K562 (cell line): ENCODE measurements at regions not wholly inside any gene's neighbourhood (a gene's known extent, or its start where the extent isn't known, plus 50 kb on each side); places are given as distances from the start of the nearest gene placed in this dataset.

Experiments used
- CAMTA2 ChIP-seq: fragments of 250-450 bp; sonication (Bioruptor Pico); conservative IDR thresholded peaks from 2 replicates; pipeline ENCODE4 v1.5.1; 2022
- CTCF ChIP-seq, 3 experiments: IDR thresholded peaks in 2 of 3; conservative IDR thresholded peaks in 1 of 3; 2 replicates each; pipeline ENCODE4 v1.5.1; 2011 to 2012; ENCODE audit warnings: low read length in 3 of 3, mild to moderate bottlenecking in 3 of 3, control low read depth in 2 of 3, improper control_type of control experiment in 1 of 3, inconsistent platforms in 1 of 3, low read depth in 1 of 3, mixed read lengths in 1 of 3, moderate library complexity in 1 of 3; ENCODE audit not compliant: insufficient read depth in 2 of 3
- HDAC6 ChIP-seq: IDR thresholded peaks from 2 replicates; pipeline ENCODE4 v1.6.1; 2012; ENCODE audit warnings: low read depth, mild to moderate bottlenecking, control low read depth, inconsistent platforms, low read length, moderate library complexity
- REST ChIP-seq, 2 experiments: fragments of 450-650 bp; formaldehyde crosslinking in 1 of 2; IDR thresholded peaks; 2 replicates each; pipeline versions ENCODE4 v1.4.0 to v1.6.1; 2014 to 2020; ENCODE audit warnings: mild to moderate bottlenecking in 2 of 2, borderline replicate concordance in 1 of 2, low read depth in 1 of 2
- SAFB2 ChIP-seq: fragments of 200-400 bp; formaldehyde crosslinking; IDR thresholded peaks from 2 replicates; pipeline ENCODE4 v1.6.1; 2018; ENCODE audit warnings: borderline replicate concordance, low read length, low read depth, moderate library complexity; ENCODE audit not compliant: severe bottlenecking
- YY1 ChIP-seq, 3 experiments: IDR thresholded peaks; 2 replicates each; pipeline ENCODE4 v1.6.1; 2011; ENCODE audit warnings: low read length in 2 of 3, mild to moderate bottlenecking in 2 of 3, moderate library complexity in 2 of 3, borderline replicate concordance in 1 of 3, control low read depth in 1 of 3, low read depth in 1 of 3; ENCODE audit not compliant: insufficient read depth in 3 of 3, insufficient replicate concordance in 2 of 3, control insufficient read depth in 1 of 3, insufficient read length in 1 of 3; ENCODE audit errors: extremely low read depth in 1 of 3
- ZNF274 ChIP-seq: IDR thresholded peaks from 2 replicates; pipeline ENCODE4 v1.6.1; 2011; ENCODE audit warnings: low read depth, mild to moderate bottlenecking, low read length, moderate library complexity, borderline replicate concordance

GRCh38 chr3:124346487-124346886, 354.6 kb upstream of the ROPN1 start:
- TF ChIP-seq CAMTA2 (CRISPR knock-in tag) (no peak), CTCF (IDR thresholded peaks at IDR 0.05 in 2 of 3, conservative IDR thresholded peaks at IDR 0.05 in 1 of 3; ENCODE audit: insufficient read depth in 2 of 3, low read depth in 1 of 3, low read length in 3 of 3) (no peak), SAFB2 (no peak), ZNF274 (no peak), YY1 (IDR thresholded peaks at IDR 0.05; ENCODE audit: borderline replicate concordance in 1 of 3, control insufficient read depth in 1 of 3, extremely low read depth in 1 of 3, insufficient read depth in 3 of 3, insufficient read length in 1 of 3, insufficient replicate concordance in 2 of 3, low read depth in 1 of 3, low read length in 2 of 3) (no peak), HDAC6 (no peak), REST (IDR thresholded peaks at IDR 0.05; ENCODE audit: borderline replicate concordance) (no peak), REST (CRISPR knock-in tag; IDR thresholded peaks at IDR 0.05; ENCODE audit: low read depth) (no peak)
